Anterior cingulate cortex (tissue), 58 donors: ENCODE measurements at regions not wholly inside any gene's neighbourhood (a gene's known extent, or its start where the extent isn't known, plus 50 kb on each side); places are given as distances from the start of the nearest gene placed in this dataset.
"Not testable (repeated sequence)": the region's sequence is repeated elsewhere in the genome, so short reads cannot be mapped to it uniquely, and the experiment has no call there.

Experiments
- DNase-seq, 58 donors: peaks; one replicate each; lab custom pipeline; 2025; lab: John Stamatoyannopoulos, UW

- DNase-seq = no peak
Observed at GRCh38 chr3:72071624-72072023, 286.7 kb upstream of the PROK2 start.

DNA sequence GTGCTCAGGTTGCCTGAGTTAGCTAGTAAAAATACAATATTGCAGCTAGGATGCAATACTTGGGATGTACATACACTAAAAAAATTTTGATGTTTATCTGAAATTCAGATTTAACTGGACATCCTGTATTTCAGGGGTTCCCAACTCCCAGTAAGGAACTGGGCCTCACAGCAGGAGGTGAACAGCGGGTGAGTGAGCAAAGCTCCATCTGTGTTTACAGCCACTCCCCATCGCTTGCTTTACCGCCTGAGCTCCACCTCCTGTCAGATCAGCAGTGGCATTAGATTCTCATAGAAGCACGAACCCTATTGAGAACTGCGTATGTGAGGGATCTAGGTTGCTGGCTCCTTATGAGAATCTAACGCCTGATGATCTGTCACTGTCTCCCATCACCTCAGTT lies 285.1 kb upstream of the PROK2 start:
- no peak for DNase-seq

GRCh38 chr3:72069543-72069942 lies 284.6 kb upstream of the PROK2 start:
- no peak for DNase-seq

DNA sequence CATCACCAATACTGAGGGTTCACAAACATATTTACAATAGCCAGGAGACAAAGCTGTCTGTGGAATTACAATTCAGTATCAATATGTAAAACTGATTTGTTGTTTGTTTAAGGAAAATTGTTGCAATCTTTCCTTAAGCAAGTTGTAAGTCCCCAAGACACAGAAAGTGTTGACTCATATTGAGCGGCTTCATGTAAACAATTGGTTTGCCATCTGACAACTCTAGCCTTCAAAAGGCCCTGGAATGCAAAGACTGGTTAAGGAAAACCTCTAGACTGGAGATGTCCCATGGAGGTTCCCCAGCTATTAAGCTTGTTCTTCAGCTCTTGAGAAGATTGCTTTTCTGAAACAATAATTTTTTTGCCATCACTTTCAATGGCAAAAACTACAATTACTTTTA lies 283.7 kb upstream of the PROK2 start:
- no peak for DNase-seq

DNA sequence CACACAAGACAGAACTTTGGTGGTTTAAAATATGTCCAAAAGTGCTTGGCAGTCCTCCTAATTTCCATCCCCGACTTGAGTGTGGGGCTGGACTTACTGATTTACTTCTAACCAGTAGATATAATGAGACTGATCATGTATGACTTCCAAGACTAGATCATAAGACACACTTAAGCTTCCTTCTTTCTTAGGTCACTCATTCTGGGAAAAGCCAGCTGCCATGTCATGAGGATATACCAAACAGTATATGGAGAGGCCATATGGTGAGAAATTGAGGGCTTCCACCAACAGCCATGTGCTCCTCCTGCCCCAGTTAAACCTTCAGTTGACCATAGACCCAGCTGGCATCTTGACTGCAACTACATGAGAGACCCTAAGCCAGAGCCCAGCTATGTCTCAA lies 282.8 kb upstream of the PROK2 start:
- no peak for DNase-seq

GRCh38 chr3:72065872-72066641 lies 281.1 kb upstream of the PROK2 start:
- DNase-seq = no peak

GRCh38 chr3:72065236-72065635 lies 280.3 kb upstream of the PROK2 start:
- peak in 7 of 58 donors; percentile 6 to 54 (median 16) for DNase-seq

GRCh38 chr3:72064727-72065126 lies 279.8 kb upstream of the PROK2 start:
- not testable (repeated sequence) for DNase-seq

- no peak for DNase-seq
Observed at GRCh38 chr3:72062017-72062416, 277.1 kb upstream of the PROK2 start.

GRCh38 chr3:72060447-72061034 lies 275.6 kb upstream of the PROK2 start:
- no peak for DNase-seq

DNA sequence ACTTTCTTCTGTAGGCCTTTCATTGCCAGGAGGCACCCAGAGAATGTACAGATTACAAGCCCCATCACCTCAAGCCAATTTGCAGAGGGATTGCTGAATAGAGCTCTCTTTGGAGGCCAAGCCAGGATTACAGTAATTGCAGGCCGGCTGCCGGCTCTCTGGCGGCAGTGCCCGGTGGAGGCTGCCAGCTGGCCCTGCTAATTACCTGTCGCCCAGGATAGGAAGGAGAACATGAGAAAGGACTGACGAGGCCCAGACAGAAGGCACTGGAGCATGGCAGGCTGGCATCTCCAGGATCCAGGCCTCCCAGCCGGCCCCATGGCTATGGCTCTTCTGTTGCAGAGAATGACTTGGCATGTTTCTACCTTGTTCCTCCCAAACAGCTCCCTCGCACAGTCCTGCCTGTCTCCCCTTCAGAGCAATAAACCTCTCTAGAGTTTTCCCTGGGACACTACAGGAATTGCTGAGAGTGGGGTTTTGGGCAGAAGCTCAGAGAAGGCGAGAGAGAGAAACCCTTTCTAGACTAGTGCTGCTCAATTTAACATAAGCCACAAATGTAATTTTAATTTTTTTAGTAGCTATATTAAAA lies 273.6 kb upstream of the PROK2 start:
- DNase-seq = peak in 32 of 58 donors; percentile 4 to 62 (median 25)

DNA sequence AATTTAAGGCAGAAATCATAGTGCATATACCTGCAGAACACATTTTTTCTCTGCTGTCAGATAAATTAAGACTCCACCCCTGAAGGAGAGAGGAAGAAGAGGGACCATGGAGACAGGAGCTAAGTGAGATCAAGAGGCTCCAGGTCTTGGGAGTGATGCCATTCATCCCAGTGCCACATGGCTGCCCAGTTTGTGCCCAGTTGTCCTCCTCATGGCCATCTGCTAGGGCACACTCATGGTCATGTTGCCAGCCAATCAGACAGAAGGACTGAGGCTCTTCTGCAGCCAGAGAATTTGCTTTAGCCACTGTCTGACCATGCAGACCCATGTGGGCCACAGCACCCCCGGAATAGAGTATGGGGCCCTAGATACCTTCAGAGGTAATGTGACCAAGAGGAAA lies 270.5 kb upstream of the PROK2 start:
- no peak for DNase-seq

GRCh38 chr3:72054976-72055375 lies 270.0 kb upstream of the PROK2 start:
- no peak for DNase-seq

- DNase-seq = no peak
Observed at GRCh38 chr3:72052841-72053409, 268.0 kb upstream of the PROK2 start.

- DNase-seq = no peak
Observed at GRCh38 chr3:72050771-72051170, 265.8 kb upstream of the PROK2 start.

GRCh38 chr3:72050048-72050632 lies 265.2 kb upstream of the PROK2 start:
- no peak for DNase-seq

DNA sequence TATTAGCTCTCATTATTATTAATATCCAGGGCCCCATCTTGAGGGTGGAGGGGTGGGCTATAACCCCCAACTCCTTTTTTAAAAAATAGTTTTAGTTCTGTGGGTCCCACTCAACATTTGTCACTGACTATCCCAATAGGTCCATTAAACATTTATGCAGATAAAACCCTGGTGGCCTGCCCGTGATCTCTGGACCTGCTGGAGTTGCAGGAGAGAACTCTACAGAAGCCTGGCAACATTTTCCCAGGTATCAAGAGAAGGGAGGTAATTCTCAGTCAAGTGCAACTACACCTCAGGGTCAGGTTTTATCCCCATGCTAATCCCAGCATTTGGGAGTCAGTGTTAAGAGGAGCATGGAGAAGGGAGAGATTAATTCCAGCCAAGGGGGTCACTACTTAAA lies 264.4 kb upstream of the PROK2 start:
- no peak for DNase-seq

GRCh38 chr3:72048873-72049272 lies 263.9 kb upstream of the PROK2 start:
- DNase-seq = no peak

DNA sequence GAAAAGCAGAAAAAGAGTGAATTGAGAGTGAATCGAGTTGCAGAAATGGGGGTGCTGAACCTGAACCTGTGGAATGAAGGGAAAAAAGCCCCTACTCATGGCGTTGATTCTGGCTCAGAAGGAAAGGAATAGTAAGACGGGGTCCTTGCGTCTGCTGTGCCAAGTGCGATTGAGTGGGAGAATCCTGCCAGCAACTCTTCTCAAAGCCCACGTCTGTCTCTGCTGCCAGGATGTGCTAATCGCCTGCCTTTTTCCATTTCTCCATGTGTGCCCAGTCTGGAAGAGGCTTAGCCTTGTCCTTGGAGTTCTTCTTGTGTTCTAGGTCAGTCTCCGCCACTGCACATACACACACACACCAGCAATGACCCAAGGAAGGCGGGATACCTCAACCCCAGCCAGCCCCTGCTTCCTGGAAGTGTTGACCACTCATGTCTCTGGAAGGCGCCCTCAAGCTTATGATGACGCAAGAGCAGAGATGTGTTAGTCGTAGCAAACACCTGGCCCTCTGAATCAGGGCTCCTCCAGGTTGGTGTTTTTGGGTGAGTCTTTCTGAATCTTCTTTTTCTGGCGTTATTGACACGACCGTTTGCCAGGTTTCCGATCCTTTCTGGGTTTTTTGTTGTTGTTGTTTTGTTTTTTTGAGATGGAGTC lies 262.4 kb upstream of the PROK2 start:
- peak in 1 of 58 donors; percentile 5 for DNase-seq

DNA sequence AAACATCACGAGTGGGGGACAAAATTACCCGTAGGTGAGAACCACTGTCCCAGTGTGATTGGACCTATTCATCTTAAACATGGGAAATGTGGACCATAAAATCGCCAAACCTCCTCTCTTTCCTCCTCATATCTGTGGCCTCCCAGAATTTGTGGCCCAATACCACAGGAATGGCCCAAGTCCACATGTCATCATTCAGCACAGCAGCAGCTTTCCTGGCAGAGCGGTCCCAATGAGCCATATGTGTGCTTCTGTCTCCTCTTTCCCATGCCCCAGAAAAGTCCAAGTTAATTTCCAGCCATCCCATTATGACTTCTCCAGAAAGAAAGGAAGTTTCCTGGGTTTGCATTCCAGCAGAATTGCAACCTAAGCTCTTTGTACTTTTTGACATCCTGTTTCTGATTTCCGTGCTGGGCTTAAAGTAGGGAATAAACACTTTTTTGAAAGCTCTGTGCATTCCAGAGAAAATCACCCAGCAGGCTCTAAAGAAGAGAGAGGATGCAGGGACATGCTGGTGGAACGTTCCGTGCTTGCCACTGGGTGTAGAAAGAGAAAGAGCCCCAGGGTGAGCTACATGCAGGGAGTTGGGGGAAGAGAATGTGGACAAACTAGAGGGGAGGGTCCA lies 259.4 kb upstream of the PROK2 start:
- no peak for DNase-seq
